B cell (primary cell): ENCODE measurements at regions not wholly inside any gene's neighbourhood (a gene's known extent, or its start where the extent isn't known, plus 50 kb on each side); places are given as distances from the start of the nearest gene placed in this dataset.

ENCODE experiments used
- ATAC-seq: fragments of 200-7000 bp; cut with Tn5 transposase; one replicate; pipeline ENCODE4 v1.10.0; 2021; ENCODE audit warnings: low read depth, mild to moderate bottlenecking, moderate number of reproducible peaks, moderate library complexity
- CTCF ChIA-PET: fragments of 350-600 bp; sonication (Branson Sonifier 250); formaldehyde crosslinking; loops from one replicate; lab custom pipeline; 2021; ENCODE audit warnings: antibody characterized with exemption, inconsistent platforms; lab: Charles Lee
- POLR2A ChIA-PET: fragments of 350-600 bp; sonication (Branson Sonifier 250); formaldehyde crosslinking; loops from one replicate; lab custom pipeline; 2021; ENCODE audit warnings: antibody characterized with exemption; lab: Charles Lee
- DNase-seq: peaks from one replicate; pipeline ENCODE4 v3.0.0; 2013
- H2AFZ ChIP-seq: 2 replicates; pipeline ENCODE4 v1.6.1; 2012; ENCODE audit warnings: mild to moderate bottlenecking, low read depth, low read length; ENCODE audit not compliant: insufficient read depth, poor library complexity, severe bottlenecking
- H3K27ac ChIP-seq, 2 donors: 1 replicate in 1 of 2; 2 replicates in 1 of 2; pipeline ENCODE4 v1.5.1; 2012 to 2013; ENCODE audit warnings: low read length in 2 of 2, mild to moderate bottlenecking in 2 of 2, moderate library complexity in 1 of 2
- H3K27me3 ChIP-seq, 4 experiments: fragments of 200-600 bp in 1 of 4; sonication (generic) in 1 of 4; replicated peaks in 1 of 4; 1 replicate in 2 of 4; 2 replicates in 2 of 4; pipeline versions ENCODE4 v1.6.1 to v1.7.0; 2013 to 2016; ENCODE audit warnings: low read length in 3 of 4, mild to moderate bottlenecking in 2 of 4, mixed read lengths in 1 of 4, moderate library complexity in 1 of 4; ENCODE audit not compliant: insufficient read depth in 4 of 4, control insufficient read depth in 3 of 4; ENCODE audit errors: control extremely low read depth in 1 of 4
- H3K36me3 ChIP-seq, 2 experiments: replicated peaks in 1 of 2; 1 replicate in 1 of 2; 2 replicates in 1 of 2; pipeline versions ENCODE4 v1.6.1 to v1.7.1; 2013; ENCODE audit warnings: low read length in 1 of 2; ENCODE audit not compliant: insufficient read depth in 2 of 2, control insufficient read depth in 1 of 2; ENCODE audit errors: control extremely low read depth in 1 of 2, extremely low read depth in 1 of 2
- H3K4me1 ChIP-seq, 2 donors: fragments of 200-600 bp in 1 of 2; sonication (generic) in 1 of 2; 1 replicate in 1 of 2; 2 replicates in 1 of 2; pipeline versions ENCODE4 v1.5.1 to v1.6.1; 2013 to 2017; ENCODE audit warnings: low read length in 2 of 2; ENCODE audit not compliant: control insufficient read depth in 2 of 2, insufficient read depth in 2 of 2
- H3K4me2 ChIP-seq: replicated peaks from 2 replicates; pipeline ENCODE3; 2012; ENCODE audit warnings: mild to moderate bottlenecking, low read depth, low read length; ENCODE audit not compliant: poor library complexity, severe bottlenecking
- H3K4me3 ChIP-seq, 5 experiments: fragments of 200-600 bp in 1 of 5; sonication (generic) in 1 of 5; 1 replicate in 3 of 5; 2 replicates in 2 of 5; pipeline versions ENCODE4 v1.5.1 to v1.7.0; 2011 to 2016; ENCODE audit warnings: low read length in 4 of 5, mild to moderate bottlenecking in 4 of 5, low read depth in 2 of 5, control low read depth in 1 of 5, moderate library complexity in 1 of 5; ENCODE audit not compliant: insufficient read depth in 1 of 5; ENCODE audit errors: control extremely low read depth in 1 of 5, extremely low read depth in 1 of 5
- H3K79me2 ChIP-seq: fragments of 200-600 bp; sonication (generic); one replicate; pipeline ENCODE4 v1.6.0; 2016; ENCODE audit warnings: low read length; ENCODE audit not compliant: control insufficient read depth, insufficient read depth
- H3K9ac ChIP-seq: fragments of 200-600 bp; sonication (generic); 2 replicates; pipeline ENCODE4 v1.6.1; 2017; ENCODE audit warnings: mild to moderate bottlenecking, low read length, moderate library complexity
- H3K9me3 ChIP-seq, 3 donors: one replicate each; pipeline versions ENCODE4 v1.6.1 to v1.7.1; 2013; ENCODE audit warnings: low read length in 2 of 3; ENCODE audit not compliant: control insufficient read depth in 2 of 3, insufficient read depth in 1 of 3; ENCODE audit errors: control extremely low read depth in 1 of 3
- H4K20me1 ChIP-seq: 2 replicates; pipeline ENCODE4 v1.6.0; 2012; ENCODE audit warnings: mild to moderate bottlenecking, low read length; ENCODE audit not compliant: insufficient read depth, control insufficient read depth, poor library complexity, severe bottlenecking
- H3K27ac Mint-ChIP-seq: one replicate; pipeline ENCODE4 v1.8.0; 2021; ENCODE audit warnings: mixed read lengths
- H3K27me3 Mint-ChIP-seq: one replicate; pipeline ENCODE4 v1.8.0; 2021; ENCODE audit warnings: mixed read lengths
- H3K4me1 Mint-ChIP-seq: one replicate; pipeline ENCODE4 v1.8.0; 2021; ENCODE audit warnings: mixed read lengths
- H3K4me3 Mint-ChIP-seq: one replicate; pipeline ENCODE4 v1.8.0; 2021; ENCODE audit warnings: mixed read lengths
- H3K9me3 Mint-ChIP-seq: one replicate; pipeline ENCODE4 v1.8.0; 2022; ENCODE audit warnings: mixed read lengths; ENCODE audit not compliant: insufficient read depth
- EZH2 ChIP-seq: IDR thresholded peaks from 2 replicates; pipeline ENCODE4 v1.6.1; 2012; ENCODE audit warnings: borderline replicate concordance, low read depth, mild to moderate bottlenecking, moderate library complexity, low read length; ENCODE audit not compliant: insufficient read depth, poor library complexity, severe bottlenecking
- WGBS: methylation state at CpG from one replicate; pipeline ENCODE4 v1.1.5; 2013; ENCODE audit warnings: missing lambda C conversion rate; ENCODE audit not compliant: insufficient coverage; 5-methylcytosine and 5-hydroxymethylcytosine counted together
- intact Hi-C: fragments of 100-400 bp; cut with micrococcal nuclease; formaldehyde crosslinking; loops from one replicate; pipeline ENCODE4 v1.10.0; 2022
- TF ChIP-seq, protein P1 (sequence below): fragments of 200-600 bp; IDR thresholded peaks from one replicate; pipeline ENCODE4 v1.8.0; 2022; ENCODE audit warnings: antibody characterized with exemption, mild to moderate bottlenecking

- 84% methylated on average over 2 of the region's 3 CpGs for WGBS
- Histone ChIP-seq H3K79me2 (no peaks in the 10 kb centered on the region), H4K20me1 (no peaks in the 10 kb centered on the region), H2AFZ (no peak overlapping the region), H3K27me3 (peaks cover 0 to 2% (median 0%) of the 10 kb centered on the region in 4 experiments), H3K27ac (no peak overlapping the region), H3K4me3 (no peak overlapping the region), H3K9me3 (no peaks in the 10 kb centered on the region), H3K4me2 (no peak overlapping the region), H3K36me3 (no peaks in the 10 kb centered on the region), H3K4me1 (no peaks in the 10 kb centered on the region), H3K9ac (no peak overlapping the region)
- intact Hi-C loops: no loop called here
- ATAC-seq (no peak), DNase-seq (no peak)
- H3K4me3 Mint-ChIP-seq: no peak overlapping the region
- ChIA-PET CTCF (no interaction called here), POLR2A (no interaction called here)
- H3K27ac Mint-ChIP-seq: no peak overlapping the region
- no peaks in the 10 kb centered on the region for H3K4me1 Mint-ChIP-seq
- no peak for TF ChIP-seq EZH2
- TF ChIP-seq, protein P1, sequence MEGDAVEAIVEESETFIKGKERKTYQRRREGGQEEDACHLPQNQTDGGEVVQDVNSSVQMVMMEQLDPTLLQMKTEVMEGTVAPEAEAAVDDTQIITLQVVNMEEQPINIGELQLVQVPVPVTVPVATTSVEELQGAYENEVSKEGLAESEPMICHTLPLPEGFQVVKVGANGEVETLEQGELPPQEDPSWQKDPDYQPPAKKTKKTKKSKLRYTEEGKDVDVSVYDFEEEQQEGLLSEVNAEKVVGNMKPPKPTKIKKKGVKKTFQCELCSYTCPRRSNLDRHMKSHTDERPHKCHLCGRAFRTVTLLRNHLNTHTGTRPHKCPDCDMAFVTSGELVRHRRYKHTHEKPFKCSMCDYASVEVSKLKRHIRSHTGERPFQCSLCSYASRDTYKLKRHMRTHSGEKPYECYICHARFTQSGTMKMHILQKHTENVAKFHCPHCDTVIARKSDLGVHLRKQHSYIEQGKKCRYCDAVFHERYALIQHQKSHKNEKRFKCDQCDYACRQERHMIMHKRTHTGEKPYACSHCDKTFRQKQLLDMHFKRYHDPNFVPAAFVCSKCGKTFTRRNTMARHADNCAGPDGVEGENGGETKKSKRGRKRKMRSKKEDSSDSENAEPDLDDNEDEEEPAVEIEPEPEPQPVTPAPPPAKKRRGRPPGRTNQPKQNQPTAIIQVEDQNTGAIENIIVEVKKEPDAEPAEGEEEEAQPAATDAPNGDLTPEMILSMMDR: no peak
- H3K27me3 Mint-ChIP-seq: peaks cover 6% of the 10 kb centered on the region
- peaks cover 2% of the 10 kb centered on the region for H3K9me3 Mint-ChIP-seq
These were observed 177.6 kb downstream of the MAFB start for GRCh38 chr20:40511478-40511877.

DNA sequence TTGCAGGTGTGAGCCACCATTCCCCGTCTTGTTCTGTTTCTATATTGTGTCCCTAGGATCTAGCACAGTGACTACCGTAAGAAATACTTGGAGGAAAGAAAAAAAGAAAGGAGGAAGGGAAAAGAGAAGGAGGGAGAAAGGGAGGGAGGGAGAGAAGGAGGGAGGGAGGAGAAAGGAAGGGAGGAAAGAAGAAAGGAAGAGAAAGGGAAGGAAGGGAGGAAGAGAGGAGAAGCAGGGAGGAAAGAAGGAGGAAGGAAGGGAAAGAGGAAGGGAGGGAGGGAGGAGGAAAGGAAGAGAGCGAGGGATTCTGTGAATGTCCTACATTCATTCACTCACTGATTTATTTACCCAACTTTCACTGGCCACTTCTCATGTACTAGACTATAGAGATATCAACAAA, 178.4 kb downstream of the MAFB start:
- Histone ChIP-seq H3K4me2 (no peak overlapping the region), H3K79me2 (no peaks in the 10 kb centered on the region), H3K27me3 (peaks cover 0 to 2% (median 0%) of the 10 kb centered on the region in 4 experiments), H3K4me1 (no peaks in the 10 kb centered on the region), H3K4me3 (no peak overlapping the region), H3K27ac (no peak overlapping the region), H4K20me1 (no peaks in the 10 kb centered on the region), H3K36me3 (no peaks in the 10 kb centered on the region), H3K9ac (no peak overlapping the region), H3K9me3 (no peaks in the 10 kb centered on the region), H2AFZ (no peak overlapping the region)
- CTCF ChIA-PET: no interaction called here
- ATAC-seq (no peak), DNase-seq (no peak)
- WGBS: 84% methylated on average over 2 of the region's 3 CpGs
- peaks cover 6% of the 10 kb centered on the region for H3K27me3 Mint-ChIP-seq
- no peaks in the 10 kb centered on the region for H3K4me1 Mint-ChIP-seq
- H3K4me3 Mint-ChIP-seq: no peak overlapping the region
- TF ChIP-seq, protein P1: no peak
- no peak for TF ChIP-seq EZH2
- H3K9me3 Mint-ChIP-seq: peaks cover 2% of the 10 kb centered on the region
- POLR2A ChIA-PET: no interaction called here
- no peak overlapping the region for H3K27ac Mint-ChIP-seq
- intact Hi-C loops: no loop called here
